Activated CD8-positive, alpha-beta memory T cell treated with anti-CD3 and anti-CD28 coated beads for 24 hours (primary cell): ENCODE measurements at regions not wholly inside any gene's neighbourhood (a gene's known extent, or its start where the extent isn't known, plus 50 kb on each side); places are given as distances from the start of the nearest gene placed in this dataset.
A peak's percentile ranks its signal among the peaks of the same experiment; 100 is the strongest.

ENCODE experiments used
- DNase-seq: peaks from one replicate; pipeline ENCODE4 v3.0.0-alpha.2; 2020

- DNase-seq, result peak; percentile 28
Observed at GRCh38 chr11:134658481-134659225, 246.6 kb upstream of the B3GAT1 start.

DNA sequence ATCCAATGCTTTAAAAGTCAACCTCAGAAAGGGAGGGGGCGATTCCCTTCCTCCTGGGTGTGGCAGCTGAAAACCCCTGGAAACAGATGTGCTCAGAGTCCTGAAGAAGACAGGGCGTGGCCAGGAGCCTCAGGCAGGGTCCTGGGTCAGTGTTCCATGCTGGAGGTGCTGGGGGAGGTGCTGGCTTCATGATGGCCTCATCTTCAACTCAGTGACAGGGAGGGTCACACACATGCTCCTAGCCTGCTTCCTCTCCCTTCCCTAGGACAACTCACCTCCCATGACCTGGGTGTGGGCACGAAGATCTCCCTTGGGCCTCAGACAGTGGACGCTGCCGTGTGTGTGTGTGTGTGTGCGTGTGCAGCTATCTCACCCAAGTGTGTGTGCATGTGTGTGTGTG lies 245.6 kb upstream of the B3GAT1 start:
- peak; percentile 32 for DNase-seq

DNA sequence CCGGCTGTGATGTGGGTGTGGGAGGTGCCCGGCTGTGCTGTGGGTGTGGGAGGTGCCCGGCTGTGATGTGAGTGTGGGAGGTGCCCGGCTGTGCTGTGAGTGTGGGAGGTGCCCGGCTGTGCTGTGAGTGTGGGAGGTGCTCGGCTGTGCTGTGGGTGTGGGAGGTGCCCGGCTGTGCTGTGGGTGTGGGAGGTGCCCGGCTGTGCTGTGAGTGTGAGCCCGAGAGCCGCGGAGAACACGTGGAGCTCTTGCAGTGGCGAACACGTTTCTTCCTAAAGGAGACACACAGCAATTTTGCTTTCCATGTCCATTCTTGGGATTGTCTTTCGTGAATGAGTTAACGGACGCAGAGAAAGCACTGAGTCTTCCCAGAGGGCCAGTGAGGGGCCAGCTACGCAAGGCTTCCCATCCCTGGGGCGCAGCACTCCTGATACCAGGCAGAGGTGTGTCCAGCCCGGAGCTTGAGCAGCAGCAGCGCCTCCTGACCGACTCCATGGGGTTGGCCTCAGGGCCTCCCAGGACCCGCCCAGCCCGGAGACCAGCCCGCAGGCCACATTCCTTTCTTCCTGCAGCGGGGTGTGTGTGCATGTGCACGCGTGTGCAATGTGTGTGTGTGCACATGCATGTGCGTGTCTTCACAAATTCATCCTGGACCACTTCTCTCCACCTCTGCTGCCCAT lies 245.0 kb upstream of the B3GAT1 start:
- peak; percentile 47 for DNase-seq

GRCh38 chr11:134656086-134656840 lies 244.2 kb upstream of the B3GAT1 start:
- peak; percentile 54 for DNase-seq

DNA sequence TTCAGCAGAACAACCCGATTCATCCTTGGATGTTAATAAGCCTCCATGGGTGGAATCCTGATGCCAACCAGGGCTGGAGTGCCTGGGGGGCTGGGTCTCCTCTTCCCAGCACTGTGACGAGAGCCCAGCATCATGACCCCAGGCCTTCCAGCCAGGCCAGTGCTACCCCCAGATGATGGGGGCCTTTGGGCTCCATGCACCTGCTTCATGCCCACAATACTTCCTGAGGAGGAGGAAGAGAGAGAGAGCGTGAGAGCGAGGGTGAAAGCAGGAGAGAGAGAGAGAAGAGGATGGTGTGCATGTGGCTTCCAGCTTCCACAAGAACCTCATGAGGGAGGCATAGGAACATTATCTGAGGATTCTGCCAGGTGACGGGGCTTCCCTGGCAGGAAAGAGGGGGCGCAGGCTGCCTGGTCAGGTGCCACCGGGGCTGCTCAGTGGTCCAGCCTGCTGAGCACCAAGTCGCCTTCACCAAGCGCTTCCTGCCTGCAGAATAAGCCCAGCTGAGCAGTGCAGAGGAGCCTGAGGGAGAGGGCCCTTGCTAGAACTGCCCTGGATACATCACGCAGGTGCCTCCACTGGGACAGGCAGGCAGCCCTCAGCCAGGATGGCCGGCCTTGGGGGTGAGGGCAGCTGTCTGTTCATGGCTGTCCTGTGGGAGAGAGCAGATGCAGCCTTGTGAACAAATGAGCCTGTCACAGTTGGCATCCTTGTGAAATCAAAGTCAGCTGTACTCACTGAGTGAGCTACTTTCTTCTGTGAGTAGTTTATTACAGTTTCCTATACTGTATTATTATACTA lies 243.3 kb upstream of the B3GAT1 start:
- DNase-seq, result peak; percentile 52

- peak; percentile 67 for DNase-seq
Observed at GRCh38 chr11:134654161-134654915, 242.3 kb upstream of the B3GAT1 start.

- no peak for DNase-seq
Observed at GRCh38 chr11:134652586-134653255, 240.7 kb upstream of the B3GAT1 start.

GRCh38 chr11:134647066-134647743 lies 235.2 kb upstream of the B3GAT1 start:
- no peak for DNase-seq

- DNase-seq, result no peak
Observed at GRCh38 chr11:134646561-134646960, 234.5 kb upstream of the B3GAT1 start.

DNA sequence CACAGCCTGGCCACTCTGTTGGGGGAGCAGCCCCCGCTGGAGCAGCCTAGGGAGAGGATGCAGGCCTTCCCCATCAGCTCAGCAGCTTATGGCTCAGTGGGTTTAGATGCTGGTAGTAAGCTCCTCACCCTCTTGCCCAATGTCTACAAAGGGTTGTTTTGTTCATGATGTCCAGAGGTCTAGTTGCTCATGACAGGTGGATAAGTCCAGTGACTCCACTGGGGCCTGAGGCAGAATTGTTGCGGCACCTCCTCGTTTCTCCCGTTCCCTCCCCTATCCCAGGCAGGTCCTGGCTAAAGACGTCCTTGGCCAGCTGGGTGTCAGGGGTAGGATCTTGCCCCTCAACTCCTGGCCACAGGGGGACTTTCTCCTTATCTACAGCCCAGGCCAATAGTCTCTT lies 233.5 kb upstream of the B3GAT1 start:
- DNase-seq, result no peak

DNA sequence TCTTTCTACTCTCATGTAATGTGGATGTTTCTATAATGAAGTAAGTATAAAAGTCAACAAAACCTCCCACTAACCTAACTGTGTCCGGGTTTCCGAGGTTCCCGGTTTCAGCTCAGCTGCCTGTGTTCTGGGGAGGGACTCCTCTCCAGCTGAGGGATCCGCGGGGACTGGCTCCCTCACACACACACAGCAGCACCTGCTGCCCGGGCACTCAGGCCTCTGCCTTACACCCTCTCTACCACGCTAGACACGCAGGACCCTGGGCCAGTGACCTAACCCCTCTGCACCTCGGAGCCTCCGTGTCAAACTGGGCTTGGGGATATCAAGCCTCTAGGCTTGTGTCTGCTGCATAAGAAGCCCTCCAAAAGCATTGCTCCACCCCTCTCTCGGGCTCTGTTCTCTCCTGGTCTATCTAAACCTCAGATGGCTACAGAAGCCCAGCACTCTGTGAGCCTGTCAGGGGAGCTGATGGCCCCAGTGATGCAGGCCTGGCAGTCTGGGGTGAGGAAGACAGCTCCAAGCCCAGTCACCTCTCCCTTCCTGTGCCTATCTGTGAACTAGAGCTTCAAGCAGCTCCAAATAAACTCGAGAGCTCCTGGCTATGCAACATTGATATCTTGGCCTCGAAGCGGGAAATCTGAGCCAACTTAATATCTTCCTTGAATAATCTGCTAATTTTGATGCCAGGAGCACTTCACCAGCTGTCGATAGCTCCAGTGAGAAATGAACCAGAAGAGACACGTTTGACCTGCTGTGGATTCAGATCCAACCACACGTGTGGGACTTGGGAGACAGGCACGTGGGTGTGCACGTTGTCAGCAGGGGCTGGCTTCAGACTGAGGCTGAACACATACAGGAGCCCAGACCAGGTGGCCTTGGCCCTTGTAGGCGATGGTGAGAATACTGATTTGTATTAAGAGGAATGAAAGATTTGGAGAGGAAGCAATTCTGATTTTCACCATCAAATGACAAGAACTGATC lies 232.7 kb upstream of the B3GAT1 start:
- no peak for DNase-seq

- DNase-seq, result no peak
Observed at GRCh38 chr11:134643115-134644012, 231.3 kb upstream of the B3GAT1 start.

- no peak for DNase-seq
Observed at GRCh38 chr11:134642206-134642605, 230.2 kb upstream of the B3GAT1 start.

GRCh38 chr11:134640971-134641968 lies 229.2 kb upstream of the B3GAT1 start:
- no peak for DNase-seq

DNA sequence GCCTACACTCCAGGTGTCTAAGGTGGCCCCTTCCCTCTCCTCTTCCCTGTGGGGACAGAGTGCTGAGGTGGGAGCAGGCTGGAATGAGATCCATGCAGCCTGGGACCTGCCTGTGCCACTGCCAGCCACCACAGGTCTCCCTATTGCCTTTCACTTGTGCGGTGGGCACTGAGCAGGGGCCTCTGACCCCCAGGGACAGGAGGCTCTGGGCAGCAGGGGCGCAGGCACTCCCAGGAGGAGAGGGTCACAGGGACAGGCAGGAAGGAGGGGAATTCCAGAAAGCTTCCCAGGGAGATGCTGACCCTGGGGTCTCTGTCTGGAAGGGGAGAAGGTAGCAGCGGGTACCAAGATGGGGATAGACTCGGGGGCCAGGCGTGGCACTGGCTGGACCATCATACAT lies 228.5 kb upstream of the B3GAT1 start:
- no peak for DNase-seq

DNA sequence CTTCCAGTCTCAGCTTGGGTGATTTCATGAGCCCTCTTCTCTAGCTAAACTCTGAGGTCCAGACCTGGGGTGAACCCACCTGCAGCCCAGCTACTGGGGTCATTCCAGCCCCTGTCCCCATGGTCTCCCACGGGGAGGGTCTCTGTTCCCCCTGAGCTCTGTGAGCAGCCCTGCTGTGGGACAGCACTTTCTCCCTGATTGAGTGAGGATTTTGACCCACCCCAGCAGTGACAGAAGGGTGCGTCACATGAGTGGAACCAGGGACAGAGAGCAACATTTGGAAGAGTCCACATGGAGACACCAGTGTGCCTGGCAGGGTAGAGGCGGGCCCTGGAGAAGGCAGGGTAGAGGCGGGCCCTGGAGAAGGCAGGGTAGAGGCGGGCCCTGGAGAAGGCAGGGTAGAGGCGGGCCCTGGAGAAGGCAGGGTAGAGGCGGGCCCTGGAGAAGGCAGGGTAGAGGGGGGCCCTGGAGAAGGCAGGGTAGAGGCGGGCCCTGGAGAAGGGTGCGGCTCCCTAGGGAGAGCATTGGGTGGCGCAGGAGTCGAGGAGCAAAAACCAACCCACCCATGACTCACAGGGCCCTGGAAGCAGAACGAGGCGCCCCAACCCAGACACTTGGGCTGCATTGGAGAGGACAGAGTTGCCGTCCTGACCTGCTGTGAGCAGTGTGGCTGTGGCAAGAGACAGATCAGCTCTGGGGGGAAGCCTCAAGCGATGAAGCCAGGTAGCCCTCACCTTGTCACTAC lies 227.7 kb upstream of the B3GAT1 start:
- no peak for DNase-seq
